ENCODE measurements at regions not wholly inside any gene's neighbourhood (a gene's known extent, or its start where the extent isn't known, plus 50 kb on each side); places are given as distances from the start of the nearest gene placed in this dataset.

- TF ChIP-seq CTCF (IDR thresholded peaks at IDR 0.05): no peak
- Mint-ChIP-seq H3K4me1 (ENCODE audit: unreplicated experiment) (no peaks in the 10 kb centered on the region), H3K36me3 (ENCODE audit: unreplicated experiment) (no peaks in the 10 kb centered on the region), H3K27ac (ENCODE audit: unreplicated experiment) (no peak overlapping the region), H3K9me3 (ENCODE audit: unreplicated experiment) (peaks cover 5% of the 10 kb centered on the region), H3K27me3 (ENCODE audit: unreplicated experiment) (no peaks in the 10 kb centered on the region), H3K4me3 (ENCODE audit: unreplicated experiment) (no peak overlapping the region)
- no peak for DNase-seq (ENCODE audit: extremely low spot score, unreplicated experiment)
These were observed 212.8 kb upstream of the NCKAP5 start for GRCh38 chr2:133780997-133781513.

GRCh38 chr2:133787207-133787606 is 218.9 kb upstream of the NCKAP5 start:
- no peak for TF ChIP-seq CTCF (IDR thresholded peaks at IDR 0.05)
- Mint-ChIP-seq H3K27ac (ENCODE audit: unreplicated experiment) (no peak overlapping the region), H3K9me3 (ENCODE audit: unreplicated experiment) (peaks cover 5% of the 10 kb centered on the region), H3K27me3 (ENCODE audit: unreplicated experiment) (no peaks in the 10 kb centered on the region), H3K4me1 (ENCODE audit: unreplicated experiment) (peaks cover 18% of the 10 kb centered on the region), H3K36me3 (ENCODE audit: unreplicated experiment) (no peaks in the 10 kb centered on the region), H3K4me3 (ENCODE audit: unreplicated experiment) (no peak overlapping the region)
- DNase-seq (ENCODE audit: extremely low spot score, unreplicated experiment): no peak

- Mint-ChIP-seq H3K9me3 (ENCODE audit: unreplicated experiment) (peaks cover 5% of the 10 kb centered on the region), H3K36me3 (ENCODE audit: unreplicated experiment) (no peaks in the 10 kb centered on the region), H3K4me1 (ENCODE audit: unreplicated experiment) (peaks cover 18% of the 10 kb centered on the region), H3K27ac (ENCODE audit: unreplicated experiment) (no peak overlapping the region), H3K27me3 (ENCODE audit: unreplicated experiment) (no peaks in the 10 kb centered on the region), H3K4me3 (ENCODE audit: unreplicated experiment) (no peak overlapping the region)
- no peak for DNase-seq (ENCODE audit: extremely low spot score, unreplicated experiment)
- no peak for TF ChIP-seq CTCF (IDR thresholded peaks at IDR 0.05)
These were observed 219.4 kb upstream of the NCKAP5 start for GRCh38 chr2:133787651-133788050.

GRCh38 chr2:133788386-133788785 is 220.1 kb upstream of the NCKAP5 start:
- Mint-ChIP-seq H3K27me3 (ENCODE audit: unreplicated experiment) (no peaks in the 10 kb centered on the region), H3K9me3 (ENCODE audit: unreplicated experiment) (peaks cover 4% of the 10 kb centered on the region), H3K27ac (ENCODE audit: unreplicated experiment) (no peak overlapping the region), H3K36me3 (ENCODE audit: unreplicated experiment) (no peaks in the 10 kb centered on the region), H3K4me3 (ENCODE audit: unreplicated experiment) (no peak overlapping the region), H3K4me1 (ENCODE audit: unreplicated experiment) (peaks cover 18% of the 10 kb centered on the region)
- no peak for DNase-seq (ENCODE audit: extremely low spot score, unreplicated experiment)
- TF ChIP-seq CTCF (IDR thresholded peaks at IDR 0.05): no peak

GRCh38 chr2:133789743-133790142 is 221.5 kb upstream of the NCKAP5 start:
- DNase-seq (ENCODE audit: extremely low spot score, unreplicated experiment): no peak
- no peak for TF ChIP-seq CTCF (IDR thresholded peaks at IDR 0.05)
- H3K27ac Mint-ChIP-seq (ENCODE audit: unreplicated experiment): no peak overlapping the region
- no peaks in the 10 kb centered on the region for H3K27me3 Mint-ChIP-seq (ENCODE audit: unreplicated experiment)
- no peaks in the 10 kb centered on the region for H3K36me3 Mint-ChIP-seq (ENCODE audit: unreplicated experiment)
- peaks cover 14% of the 10 kb centered on the region for H3K9me3 Mint-ChIP-seq (ENCODE audit: unreplicated experiment)
- H3K4me3 Mint-ChIP-seq (ENCODE audit: unreplicated experiment): no peak overlapping the region
- H3K4me1 Mint-ChIP-seq (ENCODE audit: unreplicated experiment): peaks cover 18% of the 10 kb centered on the region

Measured in osteocyte (in vitro differentiated cells).